ENCODE measurements at regions not wholly inside any gene's neighbourhood (a gene's known extent, or its start where the extent isn't known, plus 50 kb on each side); places are given as distances from the start of the nearest gene placed in this dataset.

- no peak for TF ChIP-seq CTCF (conservative IDR thresholded peaks at IDR 0.05)
- H2BK120ac ChIP-seq (ENCODE audit: low read depth, low read length, poor library complexity, severe bottlenecking): no peak overlapping the region
- DNase-seq: no peak
- no peak overlapping the region for H2BK15ac ChIP-seq (ENCODE audit: low read depth, low read length)
- H3K79me2 ChIP-seq (ENCODE audit: insufficient read depth, low read length): no peaks in the 10 kb centered on the region
- no peak overlapping the region for H4K8ac ChIP-seq (replicated peaks; ENCODE audit: insufficient read length, low read depth, low read length)
- H3K4me1 ChIP-seq (ENCODE audit: insufficient read depth, low read length): no peaks in the 10 kb centered on the region
- no peak overlapping the region for H2BK20ac ChIP-seq (ENCODE audit: low read depth, low read length, poor library complexity, severe bottlenecking)
- Mint-ChIP-seq H3K4me3 (no peak overlapping the region), H3K36me3 (ENCODE audit: insufficient read depth in 1 of 3, low read depth in 3 of 3) (no peaks in the 10 kb centered on the region), H3K4me1 (no peaks in the 10 kb centered on the region), H3K27me3 (ENCODE audit: low read depth) (no peaks in the 10 kb centered on the region), H3K27ac (no peak overlapping the region), H3K9me3 (no peaks in the 10 kb centered on the region)
- no peaks in the 10 kb centered on the region for H3K23me2 ChIP-seq (ENCODE audit: insufficient read length, low read depth, low read length, poor library complexity, severe bottlenecking)
- no peak overlapping the region for H4K91ac ChIP-seq (ENCODE audit: insufficient read length, low read depth, low read length)
- H3K4me2 ChIP-seq (ENCODE audit: insufficient read depth, insufficient read length, low read length): no peak overlapping the region
- no peak overlapping the region for H3K56ac ChIP-seq (ENCODE audit: insufficient read length, low read depth, low read length)
- H3K23ac ChIP-seq (ENCODE audit: insufficient read length, low read depth, low read length): no peak overlapping the region
- no peaks in the 10 kb centered on the region for H4K20me1 ChIP-seq (ENCODE audit: control insufficient read depth, insufficient read depth, insufficient read length)
- no peak overlapping the region for H3T11ph ChIP-seq (ENCODE audit: low read length)
- no peak overlapping the region for H3K9ac ChIP-seq (ENCODE audit: extremely low read depth, insufficient read length, low read length)
- no peak overlapping the region for H3K4ac ChIP-seq (ENCODE audit: low read depth, low read length)
- no peaks in the 10 kb centered on the region for H3K79me1 ChIP-seq (ENCODE audit: insufficient read depth, low read depth, low read length, poor library complexity, severe bottlenecking)
- H3K27me3 ChIP-seq (ENCODE audit: insufficient read depth, low read length): no peaks in the 10 kb centered on the region
- no peak overlapping the region for H3K14ac ChIP-seq (ENCODE audit: insufficient read depth, low read length)
- H3K27ac ChIP-seq (ENCODE audit: insufficient read length, low read depth, low read length): no peak overlapping the region
- H3K18ac ChIP-seq (ENCODE audit: insufficient read length, low read depth, low read length): no peak overlapping the region
- H2AK5ac ChIP-seq (ENCODE audit: insufficient read length, low read length): no peak overlapping the region
- no peak overlapping the region for H2BK12ac ChIP-seq (ENCODE audit: insufficient read length, low read depth, low read length)
- H4K5ac ChIP-seq (ENCODE audit: insufficient read length, low read depth, low read length): no peak overlapping the region
- H2BK5ac ChIP-seq (ENCODE audit: insufficient read length, low read length): no peak overlapping the region
- H3K9me3 ChIP-seq (ENCODE audit: control insufficient read depth, low read depth, low read length): no peaks in the 10 kb centered on the region
- no peak overlapping the region for H2AFZ ChIP-seq (ENCODE audit: low read length)
Observed at GRCh38 chr4:176529574-176529973, 209.8 kb downstream of the SPCS3 start.
